ENCODE measurements at regions not wholly inside any gene's neighbourhood (a gene's known extent, or its start where the extent isn't known, plus 50 kb on each side); places are given as distances from the start of the nearest gene placed in this dataset.

DNA sequence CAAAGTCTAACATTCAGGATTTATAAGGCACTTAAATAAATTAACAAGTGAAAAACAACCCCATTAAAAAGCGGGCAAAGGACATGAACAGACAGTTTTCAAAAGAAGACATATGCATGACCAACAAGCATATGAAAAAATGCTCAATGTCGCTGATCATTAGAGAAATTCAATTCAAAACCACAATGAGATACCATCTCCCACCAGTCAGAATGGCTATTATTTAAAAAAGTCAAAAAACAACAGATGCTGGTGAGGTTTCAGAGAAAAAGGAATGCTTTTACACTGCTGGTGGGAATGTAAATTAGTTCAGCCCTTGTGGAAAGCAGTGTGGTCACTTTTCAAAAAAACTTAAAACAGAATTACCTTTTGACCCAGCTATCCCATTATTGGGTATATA, 60.7 kb upstream of the BDKRB2 start:
- Histone ChIP-seq H3K4me1 (no peaks in the 10 kb centered on the region), H3K27me3 (ENCODE audit: insufficient read depth in 3 of 3, low read length in 2 of 3) (no peaks in the 10 kb centered on the region)
- WGBS, 3 donors = 89 to 96% (median 96%) methylated on average over 2 of the region's 2 CpGs

DNA sequence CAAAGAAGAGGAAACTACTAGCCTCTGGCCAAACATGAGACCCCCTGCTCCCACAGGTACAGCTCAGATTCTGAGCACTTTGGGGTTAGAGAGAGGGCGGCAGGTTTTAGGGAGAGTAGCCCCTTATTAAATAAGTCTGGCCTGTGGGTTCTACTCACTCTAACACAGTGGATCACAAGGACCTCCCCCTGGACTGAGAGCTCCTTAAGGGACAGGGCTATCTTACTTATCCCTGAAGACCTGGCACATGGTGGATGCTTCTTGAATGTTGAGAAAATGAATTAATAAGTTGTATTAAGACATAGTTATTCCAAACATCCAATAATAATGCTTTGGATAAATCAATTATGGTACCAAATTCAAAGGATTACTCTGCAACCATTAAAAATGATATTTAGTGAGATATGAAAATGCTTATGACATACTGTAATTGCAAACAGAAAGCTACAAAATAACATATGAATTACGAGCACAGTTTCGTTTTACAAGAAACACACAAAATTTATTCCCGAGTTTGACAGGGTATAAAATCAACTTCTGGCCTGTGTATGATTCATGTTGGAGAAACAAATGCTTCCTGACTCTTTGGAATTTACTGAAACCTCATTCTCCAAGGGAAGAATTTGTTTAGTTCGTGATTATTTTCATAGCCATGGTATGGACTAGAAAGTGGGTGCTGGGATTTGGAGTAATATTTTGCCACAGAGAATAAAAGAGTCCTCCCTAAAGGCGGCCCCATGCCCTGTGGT, 59.3 kb upstream of the BDKRB2 start:
- ATAC-seq (no peak), DNase-seq (no peak)
- 47 to 66% (median 52%) methylated on average over 6 of the region's 6 CpGs for WGBS, 3 donors
- H3K4me3 ChIP-seq = no peak overlapping the region
- intact Hi-C loops (cut with DNase I) = no loop called here
- H3K4me1 ChIP-seq = no peaks in the 10 kb centered on the region
- TF ChIP-seq, protein P1, sequence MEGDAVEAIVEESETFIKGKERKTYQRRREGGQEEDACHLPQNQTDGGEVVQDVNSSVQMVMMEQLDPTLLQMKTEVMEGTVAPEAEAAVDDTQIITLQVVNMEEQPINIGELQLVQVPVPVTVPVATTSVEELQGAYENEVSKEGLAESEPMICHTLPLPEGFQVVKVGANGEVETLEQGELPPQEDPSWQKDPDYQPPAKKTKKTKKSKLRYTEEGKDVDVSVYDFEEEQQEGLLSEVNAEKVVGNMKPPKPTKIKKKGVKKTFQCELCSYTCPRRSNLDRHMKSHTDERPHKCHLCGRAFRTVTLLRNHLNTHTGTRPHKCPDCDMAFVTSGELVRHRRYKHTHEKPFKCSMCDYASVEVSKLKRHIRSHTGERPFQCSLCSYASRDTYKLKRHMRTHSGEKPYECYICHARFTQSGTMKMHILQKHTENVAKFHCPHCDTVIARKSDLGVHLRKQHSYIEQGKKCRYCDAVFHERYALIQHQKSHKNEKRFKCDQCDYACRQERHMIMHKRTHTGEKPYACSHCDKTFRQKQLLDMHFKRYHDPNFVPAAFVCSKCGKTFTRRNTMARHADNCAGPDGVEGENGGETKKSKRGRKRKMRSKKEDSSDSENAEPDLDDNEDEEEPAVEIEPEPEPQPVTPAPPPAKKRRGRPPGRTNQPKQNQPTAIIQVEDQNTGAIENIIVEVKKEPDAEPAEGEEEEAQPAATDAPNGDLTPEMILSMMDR (IDR thresholded peaks at IDR 0.05) = no peak
- no peaks in the 10 kb centered on the region for H3K36me3 ChIP-seq (ENCODE audit: insufficient read depth in 1 of 2, low read depth in 1 of 2)
- no peak overlapping the region for H3K27ac ChIP-seq
- no peaks in the 10 kb centered on the region for H3K27me3 ChIP-seq (ENCODE audit: insufficient read depth in 3 of 3, low read length in 2 of 3)
- H3K9me3 ChIP-seq = peaks cover 8% of the 10 kb centered on the region

More for the DNA sequence above, 60.7 kb upstream of the BDKRB2 start:
- Histone ChIP-seq H3K36me3 (ENCODE audit: insufficient read depth in 1 of 2, low read depth in 1 of 2) (no peaks in the 10 kb centered on the region), H3K9me3 (peaks cover 8% of the 10 kb centered on the region), H3K4me3 (no peak overlapping the region), H3K27ac (no peak overlapping the region)
- DNase-seq (no peak), ATAC-seq (no peak)
- intact Hi-C loops (cut with DNase I) = no loop called here
- TF ChIP-seq, protein P1 (IDR thresholded peaks at IDR 0.05) = no peak

DNA sequence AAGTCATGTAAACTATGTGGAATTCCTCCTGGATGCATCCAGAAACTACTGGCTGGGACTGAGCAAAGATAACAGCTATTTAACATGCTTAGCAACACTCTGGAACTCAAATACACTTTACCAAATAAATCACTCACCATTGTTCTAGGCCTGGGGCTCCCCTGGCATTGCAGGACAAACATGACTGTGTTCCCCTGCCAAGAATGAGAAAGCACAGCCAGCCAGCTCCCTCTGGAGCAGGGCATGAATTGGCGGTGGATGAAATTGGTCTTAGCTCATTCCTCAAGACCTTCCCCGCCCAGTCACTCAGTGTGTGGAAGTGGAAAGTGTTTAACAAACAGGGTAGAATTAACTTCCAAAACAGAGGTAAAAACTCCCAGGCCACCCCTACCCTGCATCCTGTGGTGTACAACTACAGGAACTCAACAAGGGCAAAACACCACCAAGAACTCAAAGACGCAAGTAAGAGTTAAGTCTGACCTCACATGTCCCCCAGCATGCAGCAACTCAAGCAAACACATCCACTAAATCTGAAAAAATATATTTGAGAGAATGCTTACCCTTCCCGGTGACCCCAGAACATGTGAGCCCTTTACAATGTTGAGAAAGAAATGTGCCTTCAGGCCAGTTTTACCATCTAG, 58.4 kb upstream of the BDKRB2 start:
- DNase-seq = no peak
- no peaks in the 10 kb centered on the region for H3K4me1 ChIP-seq
- peaks cover 8% of the 10 kb centered on the region for H3K9me3 ChIP-seq
- intact Hi-C loops (cut with DNase I) = no loop called here
- 26 to 38% (median 34%) methylated on average over 4 of the region's 4 CpGs for WGBS, 3 donors
- H3K27ac ChIP-seq = no peak overlapping the region
- H3K36me3 ChIP-seq (ENCODE audit: insufficient read depth in 1 of 2, low read depth in 1 of 2) = no peaks in the 10 kb centered on the region
- H3K4me3 ChIP-seq = no peak overlapping the region
- ATAC-seq = peak in 1 of 4 donors; percentile 30
- H3K27me3 ChIP-seq (ENCODE audit: insufficient read depth in 3 of 3, low read length in 2 of 3) = peaks cover 0 to under 1% (median 0%) of the 10 kb centered on the region in 3 donors
- TF ChIP-seq, protein P1 (IDR thresholded peaks at IDR 0.05) = no peak

DNA sequence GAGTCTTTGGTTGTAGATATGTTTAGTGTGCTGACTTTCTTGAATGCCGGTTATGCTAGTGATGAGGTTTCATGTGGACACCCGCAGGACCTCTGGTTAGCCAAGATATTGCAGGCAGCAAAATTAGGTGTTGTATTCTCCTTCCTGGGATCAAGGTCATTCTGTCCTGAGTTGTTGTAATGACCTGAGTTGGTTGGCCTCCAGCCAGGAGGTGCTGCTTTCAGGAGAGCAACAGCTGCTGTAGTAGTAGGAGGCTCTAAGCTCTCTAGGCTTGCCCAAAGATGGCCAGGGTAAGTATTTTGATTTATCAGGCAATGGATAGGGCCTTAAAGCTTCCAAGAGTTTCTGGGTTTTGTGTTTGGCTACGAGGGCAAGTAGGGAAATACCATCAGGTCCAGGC, 56.0 kb upstream of the BDKRB2 start:
- 82 to 91% (median 82%) methylated on average over 3 of the region's 3 CpGs for WGBS, 3 donors
- no peaks in the 10 kb centered on the region for H3K36me3 ChIP-seq (ENCODE audit: insufficient read depth in 1 of 2, low read depth in 1 of 2)
- H3K27me3 ChIP-seq (ENCODE audit: insufficient read depth in 3 of 3, low read length in 2 of 3) = peaks cover 0 to 4% (median 0%) of the 10 kb centered on the region in 3 donors
- ATAC-seq (no peak), DNase-seq (no peak)
- H3K9me3 ChIP-seq = no peaks in the 10 kb centered on the region
- TF ChIP-seq, protein P1 (IDR thresholded peaks at IDR 0.05) = no peak
- no peaks in the 10 kb centered on the region for H3K4me1 ChIP-seq
- intact Hi-C loops (cut with DNase I) = no loop called here
- no peak overlapping the region for H3K4me3 ChIP-seq
- H3K27ac ChIP-seq = no peak overlapping the region
